Activated CD8-positive, alpha-beta T cell treated with anti-CD3 and anti-CD28 coated beads for 36 hours (primary cell): ENCODE measurements at regions not wholly inside any gene's neighbourhood (a gene's known extent, or its start where the extent isn't known, plus 50 kb on each side); places are given as distances from the start of the nearest gene placed in this dataset.

ENCODE experiments used
- ATAC-seq: fragments of 200-7000 bp; cut with Tn5 transposase; one replicate; pipeline ENCODE4 v1.10.0; 2021; ENCODE audit warnings: mild to moderate bottlenecking, moderate library complexity
- CTCF ChIA-PET: fragments of 350-600 bp; sonication (Branson Sonifier 250); formaldehyde crosslinking; loops from one replicate; lab custom pipeline; 2021; ENCODE audit warnings: antibody characterized with exemption; lab: Charles Lee
- POLR2A ChIA-PET: fragments of 350-600 bp; sonication (Branson Sonifier 250); formaldehyde crosslinking; loops from one replicate; lab custom pipeline; 2021; ENCODE audit warnings: antibody characterized with exemption; lab: Charles Lee
- DNase-seq: peaks from one replicate; pipeline ENCODE4 v3.0.0-alpha.2; 2020
- H3K27ac Mint-ChIP-seq: one replicate; pipeline ENCODE4 v1.8.0; 2021; ENCODE audit warnings: mild to moderate bottlenecking, mixed read lengths
- H3K27me3 Mint-ChIP-seq: one replicate; pipeline ENCODE4 v1.8.0; 2021; ENCODE audit warnings: mixed read lengths
- H3K36me3 Mint-ChIP-seq: one replicate; pipeline ENCODE4 v1.8.0; 2021; ENCODE audit warnings: low read depth, mixed read lengths
- H3K4me1 Mint-ChIP-seq: one replicate; pipeline ENCODE4 v1.8.0; 2021; ENCODE audit warnings: low read depth, mixed read lengths
- H3K4me3 Mint-ChIP-seq: one replicate; pipeline ENCODE4 v1.8.0; 2021; ENCODE audit warnings: mild to moderate bottlenecking, moderate library complexity, mixed read lengths
- H3K9me3 Mint-ChIP-seq: one replicate; pipeline ENCODE4 v1.8.0; 2021; ENCODE audit warnings: mixed read lengths
- intact Hi-C: fragments of 100-400 bp; cut with micrococcal nuclease; formaldehyde crosslinking; loops from one replicate; pipeline ENCODE4 v1.10.0; 2022
- TF ChIP-seq, protein P1 (sequence below): fragments of 200-600 bp; IDR thresholded peaks from one replicate; pipeline ENCODE4 v1.8.0; 2022; ENCODE audit warnings: antibody characterized with exemption, mild to moderate bottlenecking

DNA sequence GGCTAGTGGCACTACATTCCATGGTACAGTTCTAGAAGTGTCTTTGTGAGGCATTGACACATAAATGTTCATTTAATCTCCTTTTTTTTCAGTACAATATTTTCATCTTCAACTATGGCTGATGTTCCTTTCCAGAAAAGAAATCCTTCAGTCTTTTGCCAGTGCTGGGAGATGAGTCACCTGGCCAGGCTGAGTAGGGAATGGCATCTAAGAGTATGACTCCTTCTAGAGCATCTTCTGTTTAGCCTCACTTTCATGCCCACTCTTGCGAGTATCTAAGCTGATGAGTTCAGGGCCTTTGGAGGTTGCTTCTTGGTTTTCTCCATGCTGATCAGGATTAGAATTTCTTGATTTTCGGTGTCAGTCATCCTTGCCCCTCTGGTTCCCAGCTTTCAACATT is 124.4 kb downstream of the SLC28A3 start:
- H3K4me3 Mint-ChIP-seq: no peak overlapping the region
- H3K36me3 Mint-ChIP-seq: no peaks in the 10 kb centered on the region
- ATAC-seq: no peak
- POLR2A ChIA-PET: interaction anchor here (1.0 kb wide), 1 partner anchor 10 kb away, joined by 5 read pairs; no protein-coding TSS in a partner anchor
- intact Hi-C loops: no loop called here
- H3K27me3 Mint-ChIP-seq: no peaks in the 10 kb centered on the region
- H3K4me1 Mint-ChIP-seq: no peaks in the 10 kb centered on the region
- TF ChIP-seq, protein P1, sequence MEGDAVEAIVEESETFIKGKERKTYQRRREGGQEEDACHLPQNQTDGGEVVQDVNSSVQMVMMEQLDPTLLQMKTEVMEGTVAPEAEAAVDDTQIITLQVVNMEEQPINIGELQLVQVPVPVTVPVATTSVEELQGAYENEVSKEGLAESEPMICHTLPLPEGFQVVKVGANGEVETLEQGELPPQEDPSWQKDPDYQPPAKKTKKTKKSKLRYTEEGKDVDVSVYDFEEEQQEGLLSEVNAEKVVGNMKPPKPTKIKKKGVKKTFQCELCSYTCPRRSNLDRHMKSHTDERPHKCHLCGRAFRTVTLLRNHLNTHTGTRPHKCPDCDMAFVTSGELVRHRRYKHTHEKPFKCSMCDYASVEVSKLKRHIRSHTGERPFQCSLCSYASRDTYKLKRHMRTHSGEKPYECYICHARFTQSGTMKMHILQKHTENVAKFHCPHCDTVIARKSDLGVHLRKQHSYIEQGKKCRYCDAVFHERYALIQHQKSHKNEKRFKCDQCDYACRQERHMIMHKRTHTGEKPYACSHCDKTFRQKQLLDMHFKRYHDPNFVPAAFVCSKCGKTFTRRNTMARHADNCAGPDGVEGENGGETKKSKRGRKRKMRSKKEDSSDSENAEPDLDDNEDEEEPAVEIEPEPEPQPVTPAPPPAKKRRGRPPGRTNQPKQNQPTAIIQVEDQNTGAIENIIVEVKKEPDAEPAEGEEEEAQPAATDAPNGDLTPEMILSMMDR: no peak
- no peak overlapping the region for H3K27ac Mint-ChIP-seq
- H3K9me3 Mint-ChIP-seq: no peaks in the 10 kb centered on the region
- DNase-seq: no peak
- CTCF ChIA-PET: interaction anchor here (0.8 to 1.4 kb wide), 4 partner anchors 17 to 99 kb away, joined by 3 to 7 read pairs (median 4); no protein-coding TSS in a partner anchor

DNA sequence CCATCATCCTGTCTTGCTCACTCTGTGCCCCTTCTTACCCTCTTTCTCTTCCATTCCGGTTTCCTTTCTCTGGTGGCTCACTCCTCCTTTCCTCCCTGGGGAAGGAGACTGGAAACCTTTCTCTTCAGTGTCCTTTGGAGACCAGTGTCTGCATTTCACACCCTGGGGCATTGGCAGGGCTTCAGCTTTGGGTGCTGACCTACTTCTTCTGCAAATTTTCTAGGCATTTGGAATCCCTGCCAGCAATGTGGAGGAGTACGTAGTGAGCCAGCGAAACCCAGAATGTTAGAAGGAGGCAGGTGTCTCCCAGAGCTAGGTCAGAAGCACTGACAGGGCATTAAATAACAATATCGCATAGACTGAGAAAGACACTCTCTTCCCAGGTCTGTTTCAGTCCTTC is 122.2 kb downstream of the SLC28A3 start:
- ATAC-seq (no peak), DNase-seq (no peak)
- ChIA-PET POLR2A (no interaction called here), CTCF (no interaction called here)
- Mint-ChIP-seq H3K4me1 (no peaks in the 10 kb centered on the region), H3K36me3 (no peaks in the 10 kb centered on the region), H3K27me3 (peaks cover 2% of the 10 kb centered on the region), H3K9me3 (peaks cover 7% of the 10 kb centered on the region), H3K4me3 (no peak overlapping the region), H3K27ac (no peak overlapping the region)
- intact Hi-C loops: no loop called here
- TF ChIP-seq, protein P1: no peak

DNA sequence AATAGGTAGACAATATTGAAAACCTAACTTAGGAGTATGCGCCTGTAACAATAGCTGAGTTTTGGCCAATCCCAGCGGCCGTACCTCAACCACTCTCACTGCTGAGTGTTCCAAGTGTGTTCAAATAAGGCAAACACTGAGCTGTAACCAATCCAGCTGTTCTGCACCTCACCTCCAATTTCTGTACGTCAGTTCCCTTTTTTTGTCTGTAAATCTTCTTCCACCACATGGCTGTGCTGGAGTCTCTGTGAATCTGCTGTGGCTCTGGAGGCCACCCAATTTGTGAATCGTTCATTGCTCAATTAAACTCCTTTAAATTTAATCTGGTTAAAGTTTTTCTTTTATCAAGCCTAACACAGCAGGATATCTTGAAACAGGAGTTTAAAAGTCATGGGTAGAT is 116.3 kb downstream of the SLC28A3 start:
- Mint-ChIP-seq H3K9me3 (peaks cover 7% of the 10 kb centered on the region), H3K27me3 (peaks cover 7% of the 10 kb centered on the region), H3K4me3 (no peak overlapping the region), H3K4me1 (no peaks in the 10 kb centered on the region), H3K36me3 (no peaks in the 10 kb centered on the region), H3K27ac (no peak overlapping the region)
- ATAC-seq: no peak
- CTCF ChIA-PET: no interaction called here
- DNase-seq: no peak
- TF ChIP-seq, protein P1: no peak
- POLR2A ChIA-PET: no interaction called here
- intact Hi-C loops: no loop called here
